CD4-positive, alpha-beta T cell (primary cell): ENCODE measurements at regions not wholly inside any gene's neighbourhood (a gene's known extent, or its start where the extent isn't known, plus 50 kb on each side); places are given as distances from the start of the nearest gene placed in this dataset.

ENCODE experiments used
- ATAC-seq: fragments of 200-7000 bp; cut with Tn5 transposase; one replicate; pipeline ENCODE4 v1.10.0; 2022; ENCODE audit warnings: mild to moderate bottlenecking; ENCODE audit not compliant: poor library complexity
- CTCF ChIA-PET: fragments of 350-600 bp; sonication (Branson Sonifier 250); formaldehyde crosslinking; loops from one replicate; lab custom pipeline; 2021; ENCODE audit warnings: antibody characterized with exemption, inconsistent platforms; lab: Charles Lee
- POLR2A ChIA-PET: fragments of 350-600 bp; sonication (Branson Sonifier 250); formaldehyde crosslinking; loops from one replicate; lab custom pipeline; 2021; ENCODE audit warnings: antibody characterized with exemption, inconsistent platforms; lab: Charles Lee
- DNase-seq, 14 experiments: peaks; one replicate each; pipeline ENCODE4 v3.0.0-alpha.2; 2013 to 2020; ENCODE audit warnings: mixed read lengths in 2 of 14
- H3K27ac ChIP-seq, 2 donors: one replicate each; pipeline versions ENCODE4 v1.5.1 to v1.7.0; 2013; ENCODE audit warnings: low read length in 2 of 2, low read depth in 1 of 2, mild to moderate bottlenecking in 1 of 2
- H3K27me3 ChIP-seq, 2 experiments: 1 replicate in 1 of 2; 2 replicates in 1 of 2; pipeline versions ENCODE4 v1.6.1 to v1.7.0; 2013; ENCODE audit warnings: low read length in 2 of 2, control low read depth in 1 of 2, mild to moderate bottlenecking in 1 of 2, moderate library complexity in 1 of 2; ENCODE audit not compliant: insufficient read depth in 2 of 2, control insufficient read depth in 1 of 2
- H3K36me3 ChIP-seq: one replicate; pipeline ENCODE4 v1.6.1; 2013; ENCODE audit warnings: low read length, control low read depth; ENCODE audit not compliant: insufficient read depth
- H3K4me1 ChIP-seq: one replicate; pipeline ENCODE4 v1.6.1; 2013; ENCODE audit warnings: low read length, control low read depth; ENCODE audit not compliant: insufficient read depth
- H3K4me3 ChIP-seq: one replicate; pipeline ENCODE4 v1.5.1; 2013; ENCODE audit warnings: mild to moderate bottlenecking, low read length, moderate library complexity
- H3K9me3 ChIP-seq, 2 experiments: 1 replicate in 1 of 2; 2 replicates in 1 of 2; pipeline versions ENCODE4 v1.6.1 to v1.7.0; 2013; ENCODE audit warnings: low read length in 2 of 2, mild to moderate bottlenecking in 2 of 2, control low read depth in 1 of 2, moderate library complexity in 1 of 2; ENCODE audit not compliant: control insufficient read depth in 1 of 2, insufficient read depth in 1 of 2
- H3K27ac Mint-ChIP-seq: one replicate; pipeline ENCODE4 v1.8.0; 2020; ENCODE audit warnings: mixed read lengths
- H3K27me3 Mint-ChIP-seq: one replicate; pipeline ENCODE4 v1.8.0; 2021; ENCODE audit warnings: mixed read lengths
- H3K36me3 Mint-ChIP-seq: one replicate; pipeline ENCODE4 v1.8.0; 2021; ENCODE audit warnings: low read depth, mixed read lengths
- H3K4me1 Mint-ChIP-seq: one replicate; pipeline ENCODE4 v1.8.0; 2021; ENCODE audit warnings: low read depth, mixed read lengths
- H3K4me3 Mint-ChIP-seq: one replicate; pipeline ENCODE4 v1.8.0; 2020; ENCODE audit warnings: mild to moderate bottlenecking, mixed read lengths
- H3K9me3 Mint-ChIP-seq: one replicate; pipeline ENCODE4 v1.8.0; 2020; ENCODE audit warnings: mixed read lengths
- intact Hi-C, 2 experiments: fragments of 100-400 bp; cut with DNase I in 1 of 2; cut with micrococcal nuclease in 1 of 2; formaldehyde crosslinking; loops; one replicate each; pipeline versions ENCODE4 v1.15.1 to v1.9.0; 2023 to 2025; cut with DNase I, micrococcal nuclease
- TF ChIP-seq, protein P1 (sequence below): fragments of 200-600 bp; IDR thresholded peaks from one replicate; pipeline ENCODE4 v1.8.0; 2022; ENCODE audit warnings: antibody characterized with exemption, mild to moderate bottlenecking

DNA sequence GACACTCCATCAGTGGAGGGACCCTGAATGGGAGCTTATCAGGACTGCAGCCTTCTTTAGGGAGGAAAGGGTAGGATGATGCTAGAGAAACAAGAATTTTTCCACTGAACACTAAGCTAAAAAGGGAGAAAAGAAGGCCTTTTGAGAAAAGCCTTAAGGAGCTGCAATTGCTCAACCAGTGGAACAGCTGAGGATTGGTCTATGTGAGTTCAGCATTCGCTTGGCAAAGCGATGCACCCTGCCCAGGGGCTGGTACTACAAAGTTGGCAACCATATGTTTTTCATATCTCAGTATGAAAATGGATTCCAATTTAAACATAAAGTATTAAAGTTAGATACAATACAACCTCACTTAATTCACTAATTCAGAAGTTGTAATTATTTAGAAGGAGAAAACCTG, 117.8 kb upstream of the FAM20A start:
- Mint-ChIP-seq H3K36me3 (no peaks in the 10 kb centered on the region), H3K9me3 (no peaks in the 10 kb centered on the region), H3K4me1 (no peaks in the 10 kb centered on the region), H3K27me3 (peaks cover 40% of the 10 kb centered on the region), H3K27ac (no peak overlapping the region), H3K4me3 (no peak overlapping the region)
- intact Hi-C loops = no loop called here
- no peak for DNase-seq
- TF ChIP-seq, protein P1, sequence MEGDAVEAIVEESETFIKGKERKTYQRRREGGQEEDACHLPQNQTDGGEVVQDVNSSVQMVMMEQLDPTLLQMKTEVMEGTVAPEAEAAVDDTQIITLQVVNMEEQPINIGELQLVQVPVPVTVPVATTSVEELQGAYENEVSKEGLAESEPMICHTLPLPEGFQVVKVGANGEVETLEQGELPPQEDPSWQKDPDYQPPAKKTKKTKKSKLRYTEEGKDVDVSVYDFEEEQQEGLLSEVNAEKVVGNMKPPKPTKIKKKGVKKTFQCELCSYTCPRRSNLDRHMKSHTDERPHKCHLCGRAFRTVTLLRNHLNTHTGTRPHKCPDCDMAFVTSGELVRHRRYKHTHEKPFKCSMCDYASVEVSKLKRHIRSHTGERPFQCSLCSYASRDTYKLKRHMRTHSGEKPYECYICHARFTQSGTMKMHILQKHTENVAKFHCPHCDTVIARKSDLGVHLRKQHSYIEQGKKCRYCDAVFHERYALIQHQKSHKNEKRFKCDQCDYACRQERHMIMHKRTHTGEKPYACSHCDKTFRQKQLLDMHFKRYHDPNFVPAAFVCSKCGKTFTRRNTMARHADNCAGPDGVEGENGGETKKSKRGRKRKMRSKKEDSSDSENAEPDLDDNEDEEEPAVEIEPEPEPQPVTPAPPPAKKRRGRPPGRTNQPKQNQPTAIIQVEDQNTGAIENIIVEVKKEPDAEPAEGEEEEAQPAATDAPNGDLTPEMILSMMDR = no peak
- POLR2A ChIA-PET = no interaction called here
- H3K4me3 ChIP-seq = no peak overlapping the region
- H3K27ac ChIP-seq = no peak overlapping the region
- CTCF ChIA-PET = no interaction called here
- H3K4me1 ChIP-seq = no peaks in the 10 kb centered on the region
- H3K36me3 ChIP-seq = no peaks in the 10 kb centered on the region
- H3K27me3 ChIP-seq = peaks cover 4 to 7% of the 10 kb centered on the region in 2 experiments
- no peaks in the 10 kb centered on the region for H3K9me3 ChIP-seq
- no peak for ATAC-seq

DNA sequence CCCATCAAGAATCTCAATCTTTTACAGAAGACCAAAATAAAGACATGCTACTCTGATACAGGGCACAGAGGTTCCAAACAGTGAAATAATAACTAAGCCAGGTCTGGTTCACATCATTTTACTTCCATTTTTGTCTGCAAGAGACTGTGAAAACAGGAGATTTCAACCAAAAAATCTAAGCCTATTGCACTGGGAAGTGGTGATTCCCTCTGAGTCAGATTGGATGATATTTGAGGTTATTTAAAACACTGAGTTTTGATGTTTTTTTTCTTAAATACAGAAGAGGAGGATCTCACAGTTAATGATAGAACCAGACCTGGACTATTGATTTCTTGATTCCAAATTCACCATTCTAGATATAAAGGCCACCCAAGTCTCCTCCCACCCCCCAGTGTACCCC, 117.3 kb upstream of the FAM20A start:
- H3K9me3 Mint-ChIP-seq = no peaks in the 10 kb centered on the region
- TF ChIP-seq, protein P1 = no peak
- Histone ChIP-seq H3K27me3 (peaks cover 4 to 7% of the 10 kb centered on the region in 2 experiments), H3K9me3 (no peaks in the 10 kb centered on the region), H3K27ac (no peak overlapping the region), H3K36me3 (no peaks in the 10 kb centered on the region), H3K4me1 (no peaks in the 10 kb centered on the region), H3K4me3 (no peak overlapping the region)
- no peak overlapping the region for H3K27ac Mint-ChIP-seq
- no peaks in the 10 kb centered on the region for H3K4me1 Mint-ChIP-seq
- no peaks in the 10 kb centered on the region for H3K36me3 Mint-ChIP-seq
- DNase-seq (no peak), ATAC-seq (no peak)
- intact Hi-C loops = no loop called here
- H3K4me3 Mint-ChIP-seq = no peak overlapping the region
- ChIA-PET CTCF (no interaction called here), POLR2A (no interaction called here)
- H3K27me3 Mint-ChIP-seq = peaks cover 36% of the 10 kb centered on the region

DNA sequence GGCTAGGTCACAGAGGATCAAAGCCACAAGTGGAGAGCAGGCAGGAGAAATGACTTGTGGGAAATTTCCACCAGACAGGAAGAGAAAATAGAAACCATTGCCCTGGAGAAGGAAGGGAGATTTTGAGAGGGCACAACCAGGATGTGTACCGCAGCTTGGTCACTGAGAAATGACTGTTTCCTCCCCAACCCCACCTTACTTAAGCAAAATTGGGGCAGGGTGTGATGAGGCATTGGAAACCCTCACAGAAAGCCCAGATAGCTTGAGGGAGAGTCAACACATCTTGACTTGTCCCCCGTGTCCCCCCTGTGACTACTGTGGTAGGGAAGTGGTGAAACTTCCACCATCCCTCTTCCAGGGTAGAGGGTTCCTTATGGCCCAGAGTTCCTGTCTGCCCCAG, 113.5 kb upstream of the FAM20A start:
- H3K4me3 ChIP-seq = no peak overlapping the region
- ChIA-PET CTCF (no interaction called here), POLR2A (no interaction called here)
- intact Hi-C loops = no loop called here
- no peaks in the 10 kb centered on the region for H3K9me3 ChIP-seq
- peaks cover 5 to 9% of the 10 kb centered on the region in 2 experiments for H3K27me3 ChIP-seq
- Mint-ChIP-seq H3K36me3 (no peaks in the 10 kb centered on the region), H3K27me3 (peaks cover 33% of the 10 kb centered on the region), H3K9me3 (no peaks in the 10 kb centered on the region), H3K4me3 (no peak overlapping the region), H3K27ac (no peak overlapping the region), H3K4me1 (no peaks in the 10 kb centered on the region)
- DNase-seq (no peak), ATAC-seq (no peak)
- H3K4me1 ChIP-seq = no peaks in the 10 kb centered on the region
- no peak overlapping the region for H3K27ac ChIP-seq
- no peaks in the 10 kb centered on the region for H3K36me3 ChIP-seq
- TF ChIP-seq, protein P1 = no peak
